GM12875 (cell line): ENCODE measurements at regions not wholly inside any gene's neighbourhood (a gene's known extent, or its start where the extent isn't known, plus 50 kb on each side); places are given as distances from the start of the nearest gene placed in this dataset.
"Not testable (repeated sequence)": the region's sequence is repeated elsewhere in the genome, so short reads cannot be mapped to it uniquely, and the experiment has no call there.

ENCODE experiments used
- H3K4me3 ChIP-seq: one replicate; pipeline ENCODE4 v1.5.1; 2011; ENCODE audit warnings: low read depth, low read length, control low read depth
- CTCF ChIP-seq: IDR thresholded peaks from 2 replicates; pipeline ENCODE4 v1.5.1; 2011; ENCODE audit warnings: low read depth, mild to moderate bottlenecking, control low read depth, inconsistent platforms, low read length, moderate library complexity, borderline replicate concordance; ENCODE audit not compliant: insufficient read depth

- no peak overlapping the region for H3K4me3 ChIP-seq
These were observed 184.9 kb downstream of the HS3ST3A1 start for GRCh38 chr17:13416748-13417363.

GRCh38 chr17:13415871-13416416, 185.8 kb downstream of the HS3ST3A1 start:
- no peak for TF ChIP-seq CTCF
- no peak overlapping the region for H3K4me3 ChIP-seq

More at GRCh38 chr17:13416748-13417363, 184.9 kb downstream of the HS3ST3A1 start:
- no peak for TF ChIP-seq CTCF

- H3K4me3 ChIP-seq, result not testable (repeated sequence)
These were observed 186.5 kb downstream of the HS3ST3A1 start for GRCh38 chr17:13415200-13415599.

GRCh38 chr17:13413001-13413400, 188.7 kb downstream of the HS3ST3A1 start:
- no peak for TF ChIP-seq CTCF
- H3K4me3 ChIP-seq, result no peak overlapping the region

- TF ChIP-seq CTCF, result no peak
- H3K4me3 ChIP-seq, result no peak overlapping the region
These were observed 190.9 kb downstream of the HS3ST3A1 start for GRCh38 chr17:13410874-13411273.

GRCh38 chr17:13410214-13410613, 191.5 kb downstream of the HS3ST3A1 start:
- H3K4me3 ChIP-seq, result no peak overlapping the region
- no peak for TF ChIP-seq CTCF

GRCh38 chr17:13409455-13409854, 192.3 kb downstream of the HS3ST3A1 start:
- TF ChIP-seq CTCF, result no peak

More at GRCh38 chr17:13409455-13409854, 192.3 kb downstream of the HS3ST3A1 start:
- no peak overlapping the region for H3K4me3 ChIP-seq
